ENCODE measurements at regions not wholly inside any gene's neighbourhood (a gene's known extent, or its start where the extent isn't known, plus 50 kb on each side); places are given as distances from the start of the nearest gene placed in this dataset.
A peak's percentile ranks its signal among the peaks of the same experiment; 100 is the strongest.

GRCh38 chr6:6752129-6752528 lies 163.6 kb downstream of the LY86 start:
- Histone ChIP-seq H3K4me1 (ENCODE audit: low read depth) (peaks cover 44% of the 10 kb centered on the region), H3K9me3 (no peaks in the 10 kb centered on the region), H3K4me3 (no peak overlapping the region), H3K36me3 (ENCODE audit: low read depth) (no peaks in the 10 kb centered on the region)
- no peak for TF ChIP-seq CTCF (IDR thresholded peaks at IDR 0.05)
- peak in 2 of 3 donors; percentile 43 to 51 for DNase-seq
- intact Hi-C loops (cut with DNase I, micrococcal nuclease) = no loop called here
- ATAC-seq = peak; percentile 2

- peak; percentile 60 to 73 (median 60) for DNase-seq
- Histone ChIP-seq H3K9me3 (no peaks in the 10 kb centered on the region), H3K4me1 (ENCODE audit: low read depth) (peaks cover 44% of the 10 kb centered on the region), H3K4me3 (no peak overlapping the region), H3K36me3 (ENCODE audit: low read depth) (no peaks in the 10 kb centered on the region)
- no peak for TF ChIP-seq CTCF (IDR thresholded peaks at IDR 0.05)
- peak; percentile 54 for ATAC-seq
- intact Hi-C loops (cut with DNase I, micrococcal nuclease) = no loop called here
Observed at GRCh38 chr6:6753301-6753700, 164.8 kb downstream of the LY86 start.

- peaks cover 35% of the 10 kb centered on the region for H3K4me1 ChIP-seq (ENCODE audit: low read depth)
- no peak for TF ChIP-seq CTCF (IDR thresholded peaks at IDR 0.05)
- intact Hi-C loops (cut with DNase I, micrococcal nuclease) = no loop called here
- no peaks in the 10 kb centered on the region for H3K9me3 ChIP-seq
- no peak overlapping the region for H3K4me3 ChIP-seq
- no peaks in the 10 kb centered on the region for H3K36me3 ChIP-seq (ENCODE audit: low read depth)
- DNase-seq (no peak), ATAC-seq (no peak)
Observed at GRCh38 chr6:6756526-6756925, 168.0 kb downstream of the LY86 start.

- ATAC-seq = peak; percentile 47
- H3K36me3 ChIP-seq (ENCODE audit: low read depth) = no peaks in the 10 kb centered on the region
Observed at GRCh38 chr6:6758546-6758914, 170.0 kb downstream of the LY86 start.

GRCh38 chr6:6758915-6759654 lies 170.6 kb downstream of the LY86 start:
- intact Hi-C loops (cut with DNase I, micrococcal nuclease) = no loop called here

More at GRCh38 chr6:6758546-6758914, 170.0 kb downstream of the LY86 start:
- no peak for TF ChIP-seq CTCF (IDR thresholded peaks at IDR 0.05)
- H3K9me3 ChIP-seq = no peaks in the 10 kb centered on the region
- no peak for DNase-seq
- no peak overlapping the region for H3K4me3 ChIP-seq
- H3K4me1 ChIP-seq (ENCODE audit: low read depth) = peaks cover 15% of the 10 kb centered on the region
- intact Hi-C loops (cut with DNase I, micrococcal nuclease) = no loop called here

More at GRCh38 chr6:6758915-6759654, 170.6 kb downstream of the LY86 start:
- Histone ChIP-seq H3K36me3 (ENCODE audit: low read depth) (no peaks in the 10 kb centered on the region), H3K9me3 (no peaks in the 10 kb centered on the region), H3K4me1 (ENCODE audit: low read depth) (peaks cover 12% of the 10 kb centered on the region), H3K4me3 (no peak overlapping the region)
- DNase-seq (peak; percentile 57 to 71 (median 61)), ATAC-seq (peak; percentile 85)
- TF ChIP-seq CTCF (IDR thresholded peaks at IDR 0.05) = no peak
